Osteocyte (in vitro differentiated cells): ENCODE measurements at regions not wholly inside any gene's neighbourhood (a gene's known extent, or its start where the extent isn't known, plus 50 kb on each side); places are given as distances from the start of the nearest gene placed in this dataset.

ENCODE experiments used
- DNase-seq: peaks from one replicate; pipeline ENCODE4 v3.0.0; 2021; ENCODE audit warnings: mixed read lengths; ENCODE audit not compliant: unreplicated experiment; ENCODE audit errors: extremely low spot score
- H3K27ac Mint-ChIP-seq: one replicate; pipeline ENCODE4 v1.8.0; 2021; ENCODE audit warnings: mild to moderate bottlenecking, mixed read lengths; ENCODE audit not compliant: unreplicated experiment
- H3K27me3 Mint-ChIP-seq: one replicate; pipeline ENCODE4 v1.8.0; 2021; ENCODE audit warnings: mixed read lengths; ENCODE audit not compliant: unreplicated experiment
- H3K36me3 Mint-ChIP-seq: one replicate; pipeline ENCODE4 v1.8.0; 2021; ENCODE audit warnings: mixed read lengths; ENCODE audit not compliant: unreplicated experiment
- H3K4me1 Mint-ChIP-seq: one replicate; pipeline ENCODE4 v1.8.0; 2021; ENCODE audit warnings: mixed read lengths; ENCODE audit not compliant: unreplicated experiment
- H3K4me3 Mint-ChIP-seq: one replicate; pipeline ENCODE4 v1.8.0; 2021; ENCODE audit warnings: mild to moderate bottlenecking, moderate library complexity, mixed read lengths; ENCODE audit not compliant: unreplicated experiment
- H3K9me3 Mint-ChIP-seq: one replicate; pipeline ENCODE4 v1.8.0; 2021; ENCODE audit warnings: mixed read lengths; ENCODE audit not compliant: unreplicated experiment
- TF ChIP-seq, protein P1 (sequence below): fragments of 200-600 bp; sonication (generic); IDR thresholded peaks from 2 replicates; pipeline ENCODE4 v1.5.0; 2021; ENCODE audit warnings: antibody characterized with exemption, mild to moderate bottlenecking, moderate library complexity

DNA sequence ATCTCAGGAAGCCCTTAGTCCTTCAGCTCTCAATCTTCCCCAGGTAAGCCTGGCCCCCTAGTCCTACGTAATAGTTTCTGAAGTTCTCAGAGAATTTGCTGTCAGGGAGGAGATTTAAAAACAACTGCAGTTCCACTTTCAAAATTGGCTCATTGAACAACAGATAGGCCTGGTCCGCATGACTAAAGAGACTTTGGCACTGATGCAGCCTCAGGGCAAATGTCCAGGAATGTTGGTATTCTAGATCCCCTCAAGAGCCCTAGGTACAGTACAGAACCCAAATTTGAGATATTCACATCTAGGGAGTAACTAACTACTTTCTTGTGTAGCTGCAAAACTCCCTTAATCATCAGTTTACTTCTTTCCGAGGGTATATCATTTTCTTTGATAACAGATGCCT lies 162.8 kb downstream of the GABRG2 start:
- Mint-ChIP-seq H3K4me3 (no peak overlapping the region), H3K4me1 (no peaks in the 10 kb centered on the region), H3K36me3 (no peaks in the 10 kb centered on the region)

DNA sequence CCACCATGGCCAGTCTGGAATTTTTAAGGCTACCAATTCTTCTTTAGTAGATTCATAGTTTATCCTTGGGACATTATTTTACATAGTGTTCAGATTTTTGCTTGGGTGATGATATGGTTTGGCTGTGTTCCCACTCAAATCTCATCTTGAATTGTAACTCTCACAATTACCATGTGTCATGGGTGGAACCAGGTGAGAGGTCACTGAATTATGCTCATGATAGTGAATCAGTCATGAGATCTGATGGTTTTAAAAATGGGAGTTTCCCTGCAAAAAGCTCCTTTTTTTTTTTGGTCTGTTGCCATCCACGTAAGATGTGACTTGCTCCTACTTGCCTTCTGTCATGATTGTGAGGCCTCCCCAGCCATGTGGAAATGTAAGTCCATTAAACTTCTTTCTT lies 163.9 kb downstream of the GABRG2 start:
- Mint-ChIP-seq H3K27me3 (no peaks in the 10 kb centered on the region), H3K27ac (no peak overlapping the region), H3K4me3 (no peak overlapping the region), H3K36me3 (no peaks in the 10 kb centered on the region), H3K4me1 (no peaks in the 10 kb centered on the region), H3K9me3 (peaks cover 25% of the 10 kb centered on the region)
- no peak for DNase-seq
- TF ChIP-seq, protein P1, sequence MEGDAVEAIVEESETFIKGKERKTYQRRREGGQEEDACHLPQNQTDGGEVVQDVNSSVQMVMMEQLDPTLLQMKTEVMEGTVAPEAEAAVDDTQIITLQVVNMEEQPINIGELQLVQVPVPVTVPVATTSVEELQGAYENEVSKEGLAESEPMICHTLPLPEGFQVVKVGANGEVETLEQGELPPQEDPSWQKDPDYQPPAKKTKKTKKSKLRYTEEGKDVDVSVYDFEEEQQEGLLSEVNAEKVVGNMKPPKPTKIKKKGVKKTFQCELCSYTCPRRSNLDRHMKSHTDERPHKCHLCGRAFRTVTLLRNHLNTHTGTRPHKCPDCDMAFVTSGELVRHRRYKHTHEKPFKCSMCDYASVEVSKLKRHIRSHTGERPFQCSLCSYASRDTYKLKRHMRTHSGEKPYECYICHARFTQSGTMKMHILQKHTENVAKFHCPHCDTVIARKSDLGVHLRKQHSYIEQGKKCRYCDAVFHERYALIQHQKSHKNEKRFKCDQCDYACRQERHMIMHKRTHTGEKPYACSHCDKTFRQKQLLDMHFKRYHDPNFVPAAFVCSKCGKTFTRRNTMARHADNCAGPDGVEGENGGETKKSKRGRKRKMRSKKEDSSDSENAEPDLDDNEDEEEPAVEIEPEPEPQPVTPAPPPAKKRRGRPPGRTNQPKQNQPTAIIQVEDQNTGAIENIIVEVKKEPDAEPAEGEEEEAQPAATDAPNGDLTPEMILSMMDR = no peak

More for the DNA sequence above, 162.8 kb downstream of the GABRG2 start:
- H3K27me3 Mint-ChIP-seq = no peaks in the 10 kb centered on the region
- DNase-seq = no peak
- no peak overlapping the region for H3K27ac Mint-ChIP-seq
- H3K9me3 Mint-ChIP-seq = peaks cover 25% of the 10 kb centered on the region
- TF ChIP-seq, protein P1 = no peak

DNA sequence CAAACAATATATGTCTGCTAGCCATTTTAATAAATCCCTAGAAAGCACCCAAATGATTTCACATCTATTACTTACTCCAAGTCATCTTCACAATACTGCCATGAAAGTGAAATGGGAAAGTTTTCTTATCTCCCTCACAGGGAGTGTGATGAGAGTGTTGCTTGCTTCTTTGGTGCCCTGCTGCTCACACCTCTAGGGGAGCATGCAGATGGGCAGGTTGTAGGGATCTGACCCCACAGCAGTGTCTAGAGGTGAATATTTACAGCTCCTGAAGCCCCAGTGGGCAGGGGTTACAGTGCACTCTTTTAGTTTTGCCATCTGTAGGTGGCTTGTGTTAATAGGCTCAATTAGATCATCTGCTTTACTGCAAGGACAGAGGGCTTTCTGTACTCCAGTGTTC lies 173.2 kb downstream of the GABRG2 start:
- H3K9me3 Mint-ChIP-seq = peaks cover 17% of the 10 kb centered on the region
- no peak for DNase-seq
- no peaks in the 10 kb centered on the region for H3K27me3 Mint-ChIP-seq
- H3K4me3 Mint-ChIP-seq = no peak overlapping the region
- no peaks in the 10 kb centered on the region for H3K4me1 Mint-ChIP-seq
- H3K36me3 Mint-ChIP-seq = no peaks in the 10 kb centered on the region
- no peak overlapping the region for H3K27ac Mint-ChIP-seq
- TF ChIP-seq, protein P1 = no peak

DNA sequence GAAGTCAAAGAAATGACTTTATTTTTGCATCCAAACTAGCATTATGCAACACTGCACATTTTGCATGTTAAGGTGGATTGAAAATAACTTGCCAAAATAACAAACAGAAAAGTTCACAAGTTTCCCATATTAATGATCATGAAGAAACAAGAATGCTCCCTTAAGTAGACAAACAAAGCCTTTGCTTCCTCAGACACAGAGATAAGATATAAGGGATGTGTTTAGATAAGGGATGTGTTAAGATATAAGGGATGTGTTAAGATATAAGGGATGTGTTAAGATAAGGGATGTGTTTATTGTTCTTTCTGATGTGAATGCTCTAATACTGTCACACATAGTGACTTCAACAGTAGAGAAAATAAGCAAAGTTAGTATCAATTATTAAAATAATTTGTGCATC lies 174.8 kb downstream of the GABRG2 start:
- Mint-ChIP-seq H3K9me3 (peaks cover 12% of the 10 kb centered on the region), H3K4me3 (no peak overlapping the region), H3K4me1 (no peaks in the 10 kb centered on the region), H3K27me3 (no peaks in the 10 kb centered on the region), H3K27ac (no peak overlapping the region), H3K36me3 (no peaks in the 10 kb centered on the region)
- DNase-seq = no peak
- TF ChIP-seq, protein P1 = no peak

DNA sequence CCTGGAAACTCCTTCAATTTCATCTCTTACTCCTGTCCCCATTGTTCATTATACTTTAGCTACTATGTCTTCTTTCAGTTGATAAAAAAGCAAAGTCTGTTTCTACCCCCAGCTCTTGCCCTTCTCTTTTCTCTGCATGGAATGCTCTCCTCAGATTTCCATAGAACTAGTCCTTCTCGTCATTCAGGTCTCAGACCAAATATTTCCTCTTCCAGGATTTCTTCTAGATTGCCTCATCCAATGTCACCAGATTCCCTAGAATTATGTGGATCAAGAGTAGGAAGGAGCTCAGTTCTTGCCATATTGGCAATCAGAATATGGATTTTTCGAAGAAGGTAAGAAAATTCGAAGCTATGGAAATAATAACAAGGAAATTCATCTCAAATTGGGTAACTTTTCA lies 176.1 kb downstream of the GABRG2 start:
- Mint-ChIP-seq H3K4me1 (no peaks in the 10 kb centered on the region), H3K9me3 (peaks cover under 1% of the 10 kb centered on the region), H3K4me3 (no peak overlapping the region), H3K36me3 (no peaks in the 10 kb centered on the region), H3K27me3 (no peaks in the 10 kb centered on the region), H3K27ac (no peak overlapping the region)
- no peak for DNase-seq
- TF ChIP-seq, protein P1 = no peak
